GM18870 (cell line): ENCODE measurements at regions not wholly inside any gene's neighbourhood (a gene's known extent, or its start where the extent isn't known, plus 50 kb on each side); places are given as distances from the start of the nearest gene placed in this dataset.
"Not testable (repeated sequence)": the region's sequence is repeated elsewhere in the genome, so short reads cannot be mapped to it uniquely, and the experiment has no call there.

Experiments
- ATAC-seq: cut with Tn5 transposase; IDR thresholded peaks from one replicate; pipeline ENCODE4 v1.9.1; 2021; ENCODE audit warnings: moderate library complexity; ENCODE audit not compliant: unreplicated experiment

DNA sequence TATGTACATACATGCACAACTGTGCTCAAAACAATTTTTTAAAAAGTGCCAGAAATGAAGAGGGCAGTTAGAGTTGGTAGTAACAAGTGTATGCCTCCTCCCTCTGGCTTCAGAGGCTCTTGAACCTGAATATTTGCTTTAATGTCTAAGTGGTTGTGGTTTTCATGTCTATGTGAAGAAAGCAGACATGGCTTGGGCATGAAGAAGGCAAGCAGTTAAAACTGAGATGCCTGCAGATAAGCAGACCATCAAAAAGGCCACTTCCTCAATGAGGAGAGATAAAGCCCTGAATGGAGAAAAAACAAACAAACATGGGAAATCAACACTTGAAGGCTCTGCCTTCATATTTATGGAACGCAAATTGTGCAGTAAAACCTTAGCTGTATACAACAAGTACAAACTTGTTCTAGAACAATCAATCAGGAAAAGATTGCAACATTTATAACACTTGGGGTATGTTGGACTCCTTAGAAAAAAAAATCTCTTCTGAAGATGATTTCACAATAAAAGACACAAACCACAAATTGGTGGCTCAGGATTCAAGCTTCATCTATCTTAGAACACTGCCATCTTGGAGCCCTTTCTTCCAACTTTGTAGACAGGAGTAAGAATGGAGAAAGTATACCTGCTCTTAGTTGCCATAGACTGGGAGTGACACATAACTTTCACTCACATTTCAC, 52.7 kb upstream of the PLA2G4A start:
- no peak for ATAC-seq

DNA sequence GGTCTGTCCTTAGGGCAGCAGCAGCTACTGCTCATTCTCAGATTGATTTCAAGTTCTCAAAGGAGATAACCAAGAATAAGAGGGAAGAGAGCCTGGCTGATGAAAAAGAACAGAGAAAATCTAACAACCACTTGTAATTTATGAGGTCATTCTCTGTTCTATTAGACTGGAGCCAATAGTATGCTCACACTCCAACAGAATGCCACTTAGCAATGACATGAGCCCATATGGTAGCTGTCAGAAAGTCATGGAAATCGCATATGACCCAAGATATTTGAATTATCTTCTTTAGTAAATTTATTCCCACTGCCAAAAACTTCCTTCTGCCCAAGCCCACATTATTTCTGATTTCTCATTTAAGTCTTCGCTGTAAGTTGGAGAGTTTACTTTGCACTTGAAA, 53.7 kb upstream of the PLA2G4A start:
- ATAC-seq, result no peak

DNA sequence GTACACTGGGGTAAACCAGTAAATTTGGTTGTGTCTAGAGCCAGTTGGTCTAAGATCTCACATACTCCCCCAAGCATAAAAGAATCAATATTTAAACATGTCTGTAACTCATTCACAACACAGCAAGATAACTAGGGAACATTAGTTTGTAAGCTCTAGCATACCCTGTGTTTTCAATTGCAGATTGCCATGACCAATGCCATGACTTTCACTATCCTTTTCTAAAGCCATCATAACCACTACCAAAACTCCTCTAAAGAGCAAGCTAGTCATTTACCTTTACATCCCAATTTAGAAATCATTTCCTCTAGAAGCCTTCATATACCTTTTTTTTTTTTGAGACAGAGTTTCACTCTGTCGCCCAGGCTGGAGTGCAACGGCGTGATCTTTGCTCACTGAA, 56.5 kb upstream of the PLA2G4A start:
- peak; percentile 37 for ATAC-seq

DNA sequence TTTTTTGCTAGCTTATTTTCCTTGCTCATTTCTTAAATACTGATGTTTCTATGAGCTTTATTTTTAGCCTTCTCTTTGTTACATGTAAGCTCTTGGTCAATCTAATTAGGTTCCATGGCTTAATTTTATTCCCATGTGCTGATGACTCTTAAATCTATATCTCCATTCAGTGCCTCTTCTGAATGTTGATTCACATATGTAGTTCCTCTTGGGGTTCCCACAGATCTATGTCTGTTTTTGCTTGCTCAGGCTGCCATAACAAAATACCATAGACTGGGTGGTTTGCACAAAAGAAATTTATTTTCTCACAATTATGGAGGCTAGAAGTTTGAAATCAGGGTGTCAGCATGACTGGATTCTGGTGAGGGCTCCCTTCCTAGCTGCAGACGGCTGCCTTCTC, 58.3 kb upstream of the PLA2G4A start:
- no peak for ATAC-seq

DNA sequence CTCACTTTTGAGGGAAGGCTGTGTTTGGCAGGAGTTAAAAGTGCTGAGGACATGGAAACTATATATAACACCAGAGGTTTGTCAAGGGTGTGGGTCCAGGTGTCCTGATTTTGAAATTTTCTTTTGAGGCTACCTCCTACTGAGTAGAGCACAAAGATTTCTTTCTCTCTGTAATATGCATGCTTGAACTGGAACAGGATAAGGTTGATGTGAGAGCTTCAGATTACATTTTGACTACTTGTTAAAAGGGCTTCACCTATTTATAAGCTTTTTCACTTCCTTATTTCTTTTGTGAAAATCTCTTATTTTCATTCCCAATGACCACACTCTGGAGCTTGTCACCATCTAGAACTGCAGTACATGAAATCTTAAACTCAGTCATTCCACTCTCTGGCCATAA, 59.8 kb upstream of the PLA2G4A start:
- peak; percentile 96 for ATAC-seq

DNA sequence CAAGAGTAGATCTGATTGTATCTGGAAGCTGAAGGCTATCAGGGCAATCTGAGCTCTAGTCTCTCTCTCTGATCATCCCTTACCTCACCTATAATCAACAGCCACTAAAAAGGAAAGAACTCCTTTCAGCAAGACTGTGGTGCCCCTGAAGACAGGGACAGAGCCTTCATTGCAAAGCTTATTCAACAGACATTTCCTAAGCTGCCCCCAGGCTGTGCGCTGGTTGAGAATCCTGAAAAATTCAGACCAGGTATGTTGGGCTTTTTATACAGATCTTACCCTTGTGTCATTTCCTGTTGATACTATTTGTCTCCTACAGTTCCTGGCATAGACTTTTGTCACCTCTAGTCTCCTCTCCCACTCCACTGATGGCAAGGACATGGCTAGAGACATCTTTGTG, 63.3 kb upstream of the PLA2G4A start:
- no peak for ATAC-seq

DNA sequence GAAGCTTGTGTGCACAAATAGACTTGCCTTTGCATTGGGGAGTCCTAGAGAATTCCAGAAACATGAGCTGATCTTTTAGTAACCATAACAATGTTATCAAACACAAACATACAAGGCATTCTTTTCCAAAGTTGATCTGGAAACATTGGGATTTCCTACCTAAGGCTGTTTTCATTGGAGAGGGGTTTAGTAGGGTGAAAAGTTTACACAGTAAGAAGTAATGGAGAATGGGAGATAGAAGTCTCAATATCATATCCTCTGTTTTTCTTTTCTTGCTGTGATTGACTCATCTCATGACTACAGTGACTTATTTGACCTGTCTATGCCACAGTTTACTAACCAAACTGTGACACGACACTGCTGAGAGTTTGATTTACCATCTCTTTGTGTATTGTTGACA, 65.6 kb upstream of the PLA2G4A start:
- peak; percentile 87 for ATAC-seq

DNA sequence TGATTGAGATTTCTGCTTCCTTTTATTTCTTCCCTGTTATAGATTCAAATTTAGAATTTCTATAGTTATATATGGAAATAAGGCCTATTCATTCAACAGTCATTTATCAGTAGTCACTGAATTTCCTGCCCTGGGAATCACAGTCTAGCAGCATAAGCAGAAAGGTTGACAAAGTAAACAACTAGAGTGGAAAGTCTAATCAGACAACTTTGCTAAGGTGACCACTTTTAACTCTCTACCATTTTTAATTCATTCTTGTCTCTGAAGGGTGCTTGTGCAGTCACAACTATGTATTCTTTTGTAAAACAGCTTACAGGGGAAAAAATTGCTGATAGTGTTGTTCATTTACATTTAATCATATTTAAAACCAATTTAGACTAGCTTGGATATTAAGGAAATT, 66.1 kb upstream of the PLA2G4A start:
- ATAC-seq, result no peak

DNA sequence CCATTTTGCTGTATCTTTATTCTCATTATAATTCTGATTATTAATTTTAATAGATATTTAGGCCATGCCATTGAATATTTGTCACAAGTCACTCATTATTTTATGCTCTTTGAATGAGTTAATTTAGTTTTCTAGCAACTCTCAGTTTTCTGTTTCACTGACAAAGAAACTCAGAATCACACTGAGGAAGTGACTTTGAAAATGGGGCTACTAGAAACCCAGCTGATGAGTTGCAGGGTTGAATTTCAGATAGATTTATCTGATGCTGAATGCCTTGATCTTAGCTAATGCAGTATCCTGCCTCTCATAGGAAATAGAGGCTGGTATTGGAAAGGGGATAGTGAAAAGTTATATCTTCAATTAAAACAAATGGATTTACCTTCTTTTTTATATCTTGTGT, 67.4 kb upstream of the PLA2G4A start:
- peak; percentile 49 for ATAC-seq

DNA sequence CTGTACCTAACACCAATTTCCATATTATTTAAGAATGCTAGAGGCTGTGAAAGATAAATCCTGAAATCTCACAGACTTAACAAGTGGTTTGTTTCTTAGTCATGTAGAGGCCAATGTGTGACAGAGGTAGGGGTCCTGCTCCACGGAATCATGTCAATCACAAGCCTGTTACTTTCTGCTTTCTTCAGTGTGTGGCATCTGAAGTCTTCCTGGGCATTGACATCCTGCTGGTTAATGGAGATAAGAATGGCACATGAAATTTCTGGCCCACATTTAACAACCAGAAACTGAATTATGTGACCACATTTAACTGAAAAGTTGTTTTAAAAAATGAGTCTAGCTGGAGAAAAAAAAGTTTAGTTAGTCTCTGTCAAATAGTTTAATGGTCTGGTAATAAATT, 68.3 kb upstream of the PLA2G4A start:
- ATAC-seq, result no peak

DNA sequence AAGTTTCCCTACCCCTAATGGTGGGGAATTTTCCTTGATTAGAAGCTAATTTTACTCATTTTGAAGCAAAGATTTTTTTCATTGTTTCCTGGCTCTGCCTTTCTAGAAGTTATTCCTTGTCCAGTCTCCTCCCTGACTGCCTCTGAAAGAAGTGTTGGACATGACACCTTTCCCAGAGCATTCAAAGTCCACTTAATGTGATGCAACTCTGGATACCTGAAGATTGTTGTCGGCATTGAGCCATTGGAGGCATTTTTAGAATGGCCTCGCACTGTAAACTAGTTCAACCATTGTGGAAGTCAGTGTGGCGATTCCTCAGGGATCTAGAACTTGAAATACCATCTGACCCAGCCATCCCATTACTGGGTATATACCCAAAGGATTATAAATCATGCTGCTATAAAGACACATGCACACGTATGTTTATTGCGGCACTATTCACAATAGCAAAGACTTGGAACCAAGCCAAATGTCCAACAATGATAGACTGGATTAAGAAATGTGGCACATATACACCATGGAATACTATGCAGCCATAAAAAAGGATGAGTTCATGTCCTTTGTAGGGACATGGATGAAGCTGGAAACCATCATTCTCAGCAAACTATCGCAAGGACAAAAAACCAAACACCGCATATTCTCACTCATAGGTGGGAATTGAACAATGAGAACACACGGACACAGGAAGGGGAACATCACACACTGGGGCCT, 69.7 kb upstream of the PLA2G4A start:
- not testable (repeated sequence) for ATAC-seq

DNA sequence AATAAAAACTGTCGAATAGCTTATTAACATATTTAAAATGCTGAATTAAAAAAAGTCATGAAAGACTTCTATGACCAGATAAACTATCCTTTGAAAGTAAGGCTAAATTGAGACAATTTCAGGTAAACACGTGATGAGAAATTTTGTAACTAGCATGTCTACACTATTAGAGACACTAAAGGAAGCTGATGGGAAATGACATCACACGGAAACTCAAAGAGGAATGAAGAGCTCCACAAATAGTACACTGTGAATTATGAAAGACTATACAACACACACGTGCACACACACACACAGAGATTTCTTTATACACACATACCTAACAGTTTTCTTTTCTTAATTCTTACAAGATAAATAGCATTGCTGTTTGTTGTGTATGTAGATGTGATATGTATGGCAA, 70.9 kb upstream of the PLA2G4A start:
- no peak for ATAC-seq

DNA sequence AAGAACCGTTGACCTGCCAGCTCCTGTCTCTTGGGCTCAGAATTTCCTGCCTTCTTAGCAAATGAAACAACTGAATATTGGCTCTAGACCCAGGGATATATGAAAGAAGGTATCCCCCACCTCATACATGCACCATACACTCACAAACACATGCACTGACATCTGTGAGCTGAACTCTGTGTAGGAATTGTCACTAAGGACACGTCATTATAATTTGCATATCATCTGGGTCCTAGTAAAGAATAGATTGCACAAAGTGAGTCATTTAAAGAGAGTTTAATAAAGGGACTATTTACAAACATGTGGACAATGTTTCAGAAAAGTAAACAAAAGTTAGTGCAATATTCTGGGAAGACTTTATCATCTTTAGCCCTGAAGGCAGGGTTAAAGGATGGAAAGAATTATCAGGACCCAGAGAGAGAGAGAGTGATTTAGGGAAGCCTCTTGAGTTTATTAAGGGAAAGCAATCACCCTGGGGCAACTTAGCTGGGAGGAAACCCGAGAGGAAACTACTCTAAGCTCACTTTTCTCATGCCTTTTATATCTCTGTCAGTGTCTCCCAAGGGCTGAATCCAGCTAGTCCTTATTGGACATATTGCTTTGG, 74.1 kb upstream of the PLA2G4A start:
- no peak for ATAC-seq

DNA sequence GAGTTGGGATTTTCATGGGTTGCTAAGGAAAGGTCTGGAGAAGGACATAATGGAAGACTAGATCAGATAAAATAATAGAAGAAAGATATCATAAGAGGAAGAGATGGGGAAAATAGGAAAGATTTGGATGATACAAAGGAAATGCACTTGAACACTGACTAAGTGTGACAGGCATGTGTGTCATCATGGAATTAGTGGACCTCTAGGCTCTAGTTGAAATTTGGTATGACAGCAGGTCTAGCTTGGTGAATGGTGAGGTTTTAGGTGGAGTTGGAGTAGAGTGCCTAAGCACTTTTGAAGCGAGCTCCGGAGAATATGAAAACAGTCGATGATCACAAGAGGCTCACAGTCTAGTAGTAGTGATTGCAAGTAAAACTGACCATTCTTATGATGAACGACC, 73.0 kb upstream of the PTGS2 start:
- ATAC-seq, result no peak

DNA sequence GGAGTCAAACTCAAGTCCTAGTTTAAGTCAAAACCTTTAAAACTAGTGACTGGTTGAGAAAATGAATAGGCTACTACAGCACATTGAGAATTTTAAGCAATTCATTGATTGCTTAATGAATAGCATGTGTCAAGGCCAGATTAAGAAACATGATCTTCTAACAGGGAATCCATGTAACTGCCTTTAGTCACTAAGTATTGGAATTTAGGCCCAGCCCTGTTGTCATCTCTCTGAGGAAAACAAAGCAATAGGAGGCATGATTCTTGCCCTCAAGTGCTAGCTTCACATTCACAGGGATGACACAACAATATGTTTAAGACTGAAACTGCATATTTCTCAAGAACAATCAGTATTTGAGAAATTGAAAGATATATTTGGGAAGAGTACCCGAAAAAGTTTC, 70.0 kb upstream of the PTGS2 start:
- ATAC-seq, result no peak

DNA sequence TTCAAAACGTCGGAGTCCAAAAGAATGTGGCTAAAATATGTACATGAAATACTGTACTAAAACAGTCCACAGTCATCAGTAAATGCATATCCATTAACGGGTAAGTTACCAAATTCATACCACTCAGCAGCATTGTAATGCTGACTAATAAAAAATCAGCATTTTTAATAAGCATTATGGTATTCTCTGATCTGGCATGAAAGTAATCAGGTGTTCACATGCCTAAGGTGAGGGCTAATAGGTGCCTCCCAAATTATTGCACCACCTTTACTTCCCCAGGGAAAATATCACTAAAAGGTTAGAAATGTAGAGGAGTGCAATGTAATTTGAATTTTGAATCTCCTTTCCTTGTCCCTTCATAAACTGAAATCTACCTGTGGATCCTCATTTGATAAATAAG, 69.6 kb upstream of the PTGS2 start:
- no peak for ATAC-seq

DNA sequence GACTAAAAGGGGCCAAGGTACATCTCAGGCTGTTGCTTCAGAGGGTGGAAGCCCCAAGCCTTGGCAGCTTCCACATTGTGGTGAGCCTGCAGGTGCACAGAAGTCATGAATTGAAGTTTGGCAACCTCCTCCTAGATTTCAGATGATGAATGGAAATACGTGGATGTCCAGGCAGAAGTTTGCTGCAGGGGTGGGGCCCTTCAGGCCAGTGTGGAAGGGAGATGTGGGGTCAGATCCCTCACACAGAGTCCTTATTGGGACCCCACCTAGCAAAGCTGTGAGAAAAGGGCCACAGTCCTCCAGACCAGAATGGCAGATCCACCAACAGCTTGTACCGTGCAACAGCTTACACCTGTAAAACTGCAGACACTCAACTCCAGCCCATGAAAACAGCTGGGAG, 67.4 kb upstream of the PTGS2 start:
- no peak for ATAC-seq

DNA sequence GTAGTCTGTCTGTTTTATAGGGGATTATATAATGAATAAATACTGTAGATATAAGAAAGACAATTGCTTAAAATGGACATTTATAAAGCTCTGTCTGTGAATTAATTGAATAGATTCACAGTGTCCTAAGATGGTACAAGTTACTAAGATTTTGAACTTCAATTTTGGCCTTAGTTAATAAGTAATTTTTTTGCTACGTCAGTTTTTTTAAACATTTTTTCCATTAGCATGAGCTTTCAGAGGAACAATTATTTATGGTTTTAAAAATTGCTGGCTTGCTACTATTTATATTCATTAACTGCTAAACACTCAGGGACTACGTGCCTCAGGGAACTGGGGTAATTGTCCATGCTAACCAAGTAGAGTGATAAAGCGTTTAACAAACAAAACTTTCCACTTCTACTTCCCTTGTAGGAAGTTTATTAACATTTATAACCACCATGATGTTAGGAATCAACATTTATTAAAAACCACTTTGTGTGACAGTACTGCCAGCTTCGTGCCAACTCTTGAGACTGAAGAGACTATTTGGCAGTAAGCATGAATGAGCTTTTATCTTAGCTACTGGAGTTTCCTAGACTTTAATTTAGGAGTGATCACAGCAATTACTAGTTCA, 65.4 kb upstream of the PTGS2 start:
- no peak for ATAC-seq

DNA sequence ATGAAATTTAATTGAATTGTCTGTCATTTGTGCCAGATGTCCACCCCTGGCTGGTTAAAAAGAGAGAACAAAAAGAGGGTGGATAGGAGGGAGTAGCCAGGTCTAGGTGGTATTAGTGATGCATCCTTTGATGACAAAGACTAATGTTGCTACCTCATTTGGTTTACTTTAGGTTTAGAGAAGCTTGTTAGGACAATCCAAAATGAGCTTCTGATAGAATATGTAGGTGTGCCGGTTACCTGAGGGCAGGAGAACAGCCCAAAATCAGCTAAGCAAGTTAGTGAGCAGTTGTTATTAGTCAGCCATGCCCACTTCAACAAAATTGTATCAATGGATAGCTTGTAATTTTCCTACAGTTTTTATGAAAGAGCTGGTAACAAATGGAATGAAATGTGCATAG, 61.4 kb upstream of the PTGS2 start:
- ATAC-seq, result no peak

DNA sequence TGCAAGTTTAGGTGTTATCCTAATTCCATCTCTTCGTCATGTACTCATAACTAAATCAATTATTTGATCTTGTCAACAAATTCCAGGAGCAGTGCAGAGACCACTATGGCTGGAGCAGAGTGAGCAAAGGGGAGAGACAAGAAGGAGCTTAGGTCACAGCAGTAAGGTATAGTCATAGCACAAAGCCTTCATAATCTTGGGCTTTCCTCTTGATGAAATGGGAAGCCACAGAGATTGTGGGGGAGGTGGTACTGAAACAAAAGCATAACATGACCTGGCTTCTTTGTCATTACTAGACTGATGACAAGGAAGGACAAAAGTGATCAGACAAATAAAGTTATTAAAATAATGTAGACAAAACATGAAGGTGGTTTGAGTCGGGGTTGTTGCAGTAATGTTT, 60.1 kb upstream of the PTGS2 start:
- peak; percentile 61 for ATAC-seq

DNA sequence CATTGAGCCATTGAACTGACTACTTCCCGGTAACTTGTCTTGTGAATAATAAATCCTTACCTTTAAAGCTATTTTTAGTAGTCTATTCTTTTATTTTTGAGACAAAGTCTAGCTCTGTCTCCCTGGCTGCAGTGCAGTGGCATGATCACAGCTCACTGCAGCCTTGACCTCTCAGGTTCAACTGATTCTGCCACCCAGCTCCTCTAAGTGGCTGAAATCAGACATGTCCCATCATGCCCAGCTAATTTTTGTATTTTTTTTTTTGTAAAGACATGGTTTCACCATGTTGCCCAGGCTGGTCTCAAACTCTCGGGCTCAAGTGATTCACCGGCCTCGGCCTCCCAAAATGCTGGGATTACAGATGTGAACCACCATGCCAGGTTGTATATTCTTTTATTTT, 59.3 kb upstream of the PTGS2 start:
- no peak for ATAC-seq

DNA sequence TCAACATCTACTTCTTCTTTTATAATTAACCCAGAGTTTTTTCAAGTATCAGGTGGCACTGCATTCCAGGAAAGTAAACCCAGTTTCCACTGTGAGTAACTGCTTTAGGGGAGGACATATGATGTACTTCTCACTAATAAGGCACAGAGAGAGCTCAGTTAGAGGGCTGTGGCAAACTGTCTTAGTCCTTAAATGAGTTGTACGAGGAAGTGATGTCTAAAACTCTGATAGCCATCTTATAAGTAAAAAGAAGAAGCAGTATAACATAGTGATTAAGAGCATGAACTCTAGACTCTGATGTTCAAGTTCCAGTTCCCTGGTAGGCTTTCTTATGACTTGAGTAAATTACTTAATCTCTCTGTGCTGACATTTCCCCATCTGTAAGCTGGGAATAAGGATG, 58.7 kb upstream of the PTGS2 start:
- peak; percentile 89 for ATAC-seq
